ENCODE measurements at regions not wholly inside any gene's neighbourhood (a gene's known extent, or its start where the extent isn't known, plus 50 kb on each side); places are given as distances from the start of the nearest gene placed in this dataset.

GRCh38 chr7:112649560-112649959, 140.6 kb downstream of the TMEM168 start:
- Histone ChIP-seq H3K27ac (ENCODE audit: extremely low read length, insufficient read depth, low read length) (no peak overlapping the region), H2AFZ (ENCODE audit: low read length) (no peak overlapping the region), H3K36me3 (replicated peaks in 1 of 2; ENCODE audit: control insufficient read depth in 1 of 2, insufficient read depth in 2 of 2, low read length in 2 of 2) (no peaks in the 10 kb centered on the region), H3K4me2 (ENCODE audit: low read depth, low read length) (no peak overlapping the region), H3K79me2 (ENCODE audit: insufficient read depth, low read length) (no peaks in the 10 kb centered on the region), H3K27me3 (ENCODE audit: control insufficient read depth in 1 of 2, insufficient read depth in 2 of 2, low read length in 2 of 2) (no peaks in the 10 kb centered on the region; a peak in 1 of 5 replicates), H3K9ac (ENCODE audit: insufficient read depth, low read depth, low read length) (no peak overlapping the region), H3K4me3 (replicated peaks in 1 of 3; ENCODE audit: insufficient read depth in 1 of 3, low read depth in 2 of 3, low read length in 3 of 3) (no peak overlapping the region), H4K20me1 (ENCODE audit: insufficient read depth, low read length) (no peaks in the 10 kb centered on the region), H3K4me1 (ENCODE audit: insufficient read depth, low read length) (no peaks in the 10 kb centered on the region), H3K9me3 (ENCODE audit: low read length) (no peaks in the 10 kb centered on the region)
- intact Hi-C loops (cut with micrococcal nuclease; ENCODE audit: unreplicated experiment), result no loop called here
- no peak for FAIRE-seq
- ChIA-PET CTCF (ENCODE audit: low intra/inter-chr PET ratio, low total read pairs) (no interaction called here), POLR2A (no interaction called here)
- no TSS peak for BruUV-seq (replicated peaks)
- TF ChIP-seq MAFG (CRISPR knock-in tag; IDR thresholded peaks at IDR 0.05) (no peak), ZNF142 (CRISPR knock-in tag; IDR thresholded peaks at IDR 0.05) (no peak), ZNF530 (CRISPR knock-in tag; IDR thresholded peaks at IDR 0.05; ENCODE audit: low read depth) (no peak), SSRP1 (CRISPR knock-in tag; IDR thresholded peaks at IDR 0.05) (no peak), REXO4 (CRISPR knock-in tag; IDR thresholded peaks at IDR 0.05; ENCODE audit: borderline replicate concordance) (no peak), NCOA2 (CRISPR knock-in tag; IDR thresholded peaks at IDR 0.05) (no peak), SIN3A (IDR thresholded peaks at IDR 0.05; ENCODE audit: borderline replicate concordance, low read depth, low read length) (no peak)
- in situ Hi-C loops (cut with HindIII; ENCODE audit: extremely low pct_ligation_motif_present, low pct_unique_long_range_greater_than_20kb), result no loop called here
- no peak for ATAC-seq
- no peak for DNase-seq (ENCODE audit: low spot score)

All from HepG2 (cell line).